Endothelial cell (in vitro differentiated cells): ENCODE measurements at regions not wholly inside any gene's neighbourhood (a gene's known extent, or its start where the extent isn't known, plus 50 kb on each side); places are given as distances from the start of the nearest gene placed in this dataset.

Source experiments
- DNase-seq: peaks from one replicate; pipeline ENCODE4 v3.0.0; 2021; ENCODE audit warnings: low spot score
- H3K27ac Mint-ChIP-seq: one replicate; pipeline ENCODE4 v1.8.0; 2021; ENCODE audit warnings: mixed read lengths, inconsistent platforms; ENCODE audit not compliant: unreplicated experiment
- H3K27me3 Mint-ChIP-seq: one replicate; pipeline ENCODE4 v1.8.0; 2021; ENCODE audit warnings: mild to moderate bottlenecking, moderate library complexity, mixed read lengths, inconsistent platforms; ENCODE audit not compliant: unreplicated experiment
- H3K36me3 Mint-ChIP-seq: one replicate; pipeline ENCODE4 v1.8.0; 2021; ENCODE audit warnings: mild to moderate bottlenecking, low read depth, mixed read lengths, inconsistent platforms; ENCODE audit not compliant: unreplicated experiment
- H3K4me1 Mint-ChIP-seq: one replicate; pipeline ENCODE4 v1.8.0; 2021; ENCODE audit warnings: mild to moderate bottlenecking, mixed read lengths, inconsistent platforms; ENCODE audit not compliant: unreplicated experiment
- H3K4me3 Mint-ChIP-seq: one replicate; pipeline ENCODE4 v1.8.0; 2021; ENCODE audit warnings: mild to moderate bottlenecking, mixed read lengths, inconsistent platforms; ENCODE audit not compliant: unreplicated experiment
- H3K9me3 Mint-ChIP-seq: one replicate; pipeline ENCODE4 v1.8.0; 2021; ENCODE audit warnings: mixed read lengths, inconsistent platforms; ENCODE audit not compliant: unreplicated experiment
- CTCF ChIP-seq: fragments of 200-600 bp; sonication (generic); IDR thresholded peaks from one replicate; pipeline ENCODE4 v1.5.0; 2021; ENCODE audit warnings: antibody characterized with exemption; ENCODE audit not compliant: unreplicated experiment

- H3K27ac Mint-ChIP-seq, result no peak overlapping the region
Observed at GRCh38 chr4:97349468-97350186, 793.6 kb downstream of the STPG2 start.

DNA sequence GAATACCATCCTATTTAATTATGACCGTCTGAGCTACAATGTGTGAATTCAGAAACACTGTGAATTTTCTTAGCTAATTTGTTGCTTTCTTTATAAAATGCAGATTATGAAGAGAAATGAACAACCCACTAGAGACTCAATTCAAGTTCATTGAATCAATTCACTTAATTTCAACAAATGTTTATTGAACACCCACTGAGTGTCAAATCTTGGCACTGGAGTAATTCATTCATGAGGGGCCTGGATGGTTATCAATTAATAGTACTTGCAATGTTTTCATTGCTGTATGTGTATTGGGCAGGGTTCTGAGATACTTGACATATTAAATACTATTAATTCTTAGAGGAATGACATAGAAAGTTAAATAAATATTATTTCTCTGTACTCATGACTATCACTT lies 789.4 kb downstream of the STPG2 start:
- Mint-ChIP-seq H3K27ac (no peak overlapping the region), H3K9me3 (no peaks in the 10 kb centered on the region), H3K4me1 (no peaks in the 10 kb centered on the region), H3K27me3 (no peaks in the 10 kb centered on the region), H3K4me3 (no peak overlapping the region), H3K36me3 (no peaks in the 10 kb centered on the region)
- TF ChIP-seq CTCF, result no peak
- no peak for DNase-seq

More at GRCh38 chr4:97349468-97350186, 793.6 kb downstream of the STPG2 start:
- Mint-ChIP-seq H3K36me3 (no peaks in the 10 kb centered on the region), H3K4me3 (no peak overlapping the region), H3K9me3 (no peaks in the 10 kb centered on the region), H3K27me3 (no peaks in the 10 kb centered on the region), H3K4me1 (no peaks in the 10 kb centered on the region)
- DNase-seq, result no peak
- TF ChIP-seq CTCF, result no peak

GRCh38 chr4:97359826-97360225 lies 783.5 kb downstream of the STPG2 start:
- no peak for TF ChIP-seq CTCF
- Mint-ChIP-seq H3K36me3 (no peaks in the 10 kb centered on the region), H3K9me3 (no peaks in the 10 kb centered on the region), H3K4me3 (no peak overlapping the region), H3K4me1 (no peaks in the 10 kb centered on the region), H3K27me3 (peaks cover 3% of the 10 kb centered on the region), H3K27ac (no peak overlapping the region)
- no peak for DNase-seq

DNA sequence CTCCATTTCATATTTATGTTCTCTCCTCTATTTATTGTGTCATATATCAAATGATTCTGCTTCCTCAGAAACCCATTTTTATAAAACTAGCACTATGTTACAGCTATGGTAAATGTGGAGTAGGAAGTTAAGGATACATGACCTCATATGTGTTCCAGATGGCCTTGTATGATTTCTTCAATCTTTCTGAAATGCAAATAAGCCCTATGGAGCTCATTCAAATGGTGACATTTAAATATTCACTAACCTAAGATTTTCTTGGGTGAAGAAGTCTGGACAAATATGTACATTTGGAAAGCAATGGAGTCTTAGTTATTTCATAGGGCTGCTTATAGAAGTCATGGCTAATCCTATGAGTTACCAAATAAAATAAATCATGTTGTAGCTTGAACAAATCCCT lies 782.5 kb downstream of the STPG2 start:
- H3K4me3 Mint-ChIP-seq, result no peak overlapping the region
- H3K36me3 Mint-ChIP-seq, result no peaks in the 10 kb centered on the region
- peaks cover 3% of the 10 kb centered on the region for H3K27me3 Mint-ChIP-seq
- no peak overlapping the region for H3K27ac Mint-ChIP-seq
- DNase-seq, result no peak
- no peaks in the 10 kb centered on the region for H3K4me1 Mint-ChIP-seq
- no peak for TF ChIP-seq CTCF
- H3K9me3 Mint-ChIP-seq, result no peaks in the 10 kb centered on the region

DNA sequence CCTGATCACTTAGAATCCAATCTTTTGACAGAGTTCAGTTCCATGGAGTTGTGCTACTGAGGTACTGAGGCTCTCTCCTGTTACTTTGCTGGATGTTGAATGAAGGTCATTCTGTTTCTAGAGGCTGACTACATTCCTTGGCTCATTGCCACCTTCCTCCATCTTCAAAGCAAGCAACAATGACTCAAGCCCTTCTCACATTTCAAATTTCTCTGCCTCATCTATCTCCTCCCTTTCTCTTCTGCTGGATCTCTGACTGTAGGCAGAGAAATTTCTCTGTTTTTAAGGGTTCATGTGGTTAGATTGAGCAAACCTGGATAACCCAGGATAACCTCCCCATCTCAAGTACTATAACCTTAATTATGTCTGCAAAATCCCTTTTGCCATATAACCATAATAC lies 775.4 kb downstream of the STPG2 start:
- Mint-ChIP-seq H3K27ac (no peak overlapping the region), H3K4me1 (no peaks in the 10 kb centered on the region), H3K9me3 (no peaks in the 10 kb centered on the region), H3K4me3 (no peak overlapping the region), H3K36me3 (no peaks in the 10 kb centered on the region), H3K27me3 (no peaks in the 10 kb centered on the region)
- no peak for TF ChIP-seq CTCF
- no peak for DNase-seq
